PC-9 (cell line): ENCODE measurements at regions not wholly inside any gene's neighbourhood (a gene's known extent, or its start where the extent isn't known, plus 50 kb on each side); places are given as distances from the start of the nearest gene placed in this dataset.

Experiments used
- BruUV-seq: library from RNA; stranded (reverse); fragments of 400-500 nt; replicated peaks from 2 replicates; lab custom pipeline; 2021; lab: Mats Ljungman, UMichigan
- CTCF ChIA-PET: fragments of 300-600 bp; sonication (Branson Sonifier 250); formaldehyde crosslinking; loops from one replicate; lab custom pipeline; 2022; ENCODE audit warnings: antibody characterized with exemption; lab: Charles Lee
- POLR2A ChIA-PET: fragments of 300-600 bp; sonication (Branson Sonifier 250); formaldehyde crosslinking; loops from one replicate; lab custom pipeline; 2022; ENCODE audit warnings: antibody characterized with exemption; ENCODE audit not compliant: unreplicated experiment; lab: Charles Lee
- DNase-seq, 2 experiments: peaks; one replicate each; pipeline versions ENCODE4 v3.0.0 to v3.0.0-alpha.2; 2015 to 2022; ENCODE audit warnings: mixed read lengths in 1 of 2
- H2AFZ ChIP-seq: fragments of 200-600 bp; sonication (generic); 2 replicates; pipeline ENCODE4 v1.8.1; 2017; ENCODE audit warnings: antibody characterized with exemption
- H3F3A ChIP-seq: fragments of 200-600 bp; sonication (generic); 2 replicates; pipeline ENCODE4 v1.8.1; 2017; ENCODE audit warnings: antibody characterized with exemption, mild to moderate bottlenecking, low read depth; ENCODE audit not compliant: insufficient read depth
- H3K27ac ChIP-seq: fragments of 200-600 bp; sonication (generic); 2 replicates; pipeline ENCODE4 v1.6.1; 2016; ENCODE audit warnings: mixed run types
- H3K27me3 ChIP-seq: fragments of 200-600 bp; sonication (generic); 2 replicates; pipeline ENCODE4 v1.6.1; 2016; ENCODE audit warnings: low read depth, mixed run types; ENCODE audit not compliant: insufficient read depth
- H3K36me3 ChIP-seq: fragments of 200-600 bp; sonication (generic); 2 replicates; pipeline ENCODE4 v1.6.1; 2016; ENCODE audit warnings: low read depth, mixed run types
- H3K4me1 ChIP-seq: fragments of 200-600 bp; sonication (generic); replicated peaks from 2 replicates; pipeline ENCODE4 v1.6.1; 2016; ENCODE audit warnings: mixed run types; ENCODE audit not compliant: insufficient read depth
- H3K4me2 ChIP-seq: fragments of 200-600 bp; sonication (generic); 2 replicates; pipeline ENCODE4 v1.6.1; 2017; ENCODE audit warnings: mixed run types
- H3K4me3 ChIP-seq: fragments of 200-600 bp; sonication (generic); 2 replicates; pipeline ENCODE4 v1.6.1; 2016; ENCODE audit warnings: mixed run types
- H3K79me2 ChIP-seq: fragments of 200-600 bp; sonication (generic); 2 replicates; pipeline ENCODE4 v1.6.1; 2017; ENCODE audit warnings: low read depth, mixed run types
- H3K9me2 ChIP-seq: fragments of 200-600 bp; sonication (generic); 2 replicates; pipeline ENCODE4 v1.8.1; 2017; ENCODE audit warnings: mild to moderate bottlenecking; ENCODE audit not compliant: insufficient read depth
- H3K9me3 ChIP-seq: fragments of 200-600 bp; sonication (generic); 2 replicates; pipeline ENCODE4 v1.8.1; 2016; ENCODE audit warnings: low read depth; ENCODE audit not compliant: insufficient read depth
- H4K20me1 ChIP-seq: fragments of 200-600 bp; sonication (generic); 2 replicates; pipeline ENCODE4 v1.8.1; 2017; ENCODE audit not compliant: insufficient read depth
- EZH2 ChIP-seq: fragments of 200-600 bp; sonication (generic); IDR thresholded peaks from 2 replicates; pipeline ENCODE4 v1.8.0; 2017; ENCODE audit warnings: antibody characterized with exemption, low read depth
- intact Hi-C: fragments of 100-400 bp; cut with micrococcal nuclease; formaldehyde crosslinking; loops from one replicate; pipeline ENCODE4 v1.10.0; 2022; ENCODE audit not compliant: unreplicated experiment
- TF ChIP-seq, protein P1 (sequence below): fragments of 200-600 bp; sonication (generic); conservative IDR thresholded peaks from 2 replicates; pipeline ENCODE4 v1.6.1; 2017; ENCODE audit warnings: mixed run types, antibody characterized with exemption, mild to moderate bottlenecking, moderate library complexity

- BruUV-seq: no TSS peak
- Histone ChIP-seq H3K79me2 (no peaks in the 10 kb centered on the region), H3F3A (no peaks in the 10 kb centered on the region), H2AFZ (no peak overlapping the region), H3K27me3 (no peaks in the 10 kb centered on the region), H4K20me1 (no peaks in the 10 kb centered on the region), H3K4me1 (0 out of 2 replicates have a peak, but pooled peaks cover 2% of the 10 kb centered on the region), H3K9me2 (no peaks in the 10 kb centered on the region), H3K36me3 (no peaks in the 10 kb centered on the region), H3K27ac (no peak overlapping the region), H3K9me3 (no peaks in the 10 kb centered on the region), H3K4me3 (no peak overlapping the region), H3K4me2 (no peak overlapping the region)
- ChIA-PET CTCF (no interaction called here), POLR2A (no interaction called here)
- TF ChIP-seq, protein P1, sequence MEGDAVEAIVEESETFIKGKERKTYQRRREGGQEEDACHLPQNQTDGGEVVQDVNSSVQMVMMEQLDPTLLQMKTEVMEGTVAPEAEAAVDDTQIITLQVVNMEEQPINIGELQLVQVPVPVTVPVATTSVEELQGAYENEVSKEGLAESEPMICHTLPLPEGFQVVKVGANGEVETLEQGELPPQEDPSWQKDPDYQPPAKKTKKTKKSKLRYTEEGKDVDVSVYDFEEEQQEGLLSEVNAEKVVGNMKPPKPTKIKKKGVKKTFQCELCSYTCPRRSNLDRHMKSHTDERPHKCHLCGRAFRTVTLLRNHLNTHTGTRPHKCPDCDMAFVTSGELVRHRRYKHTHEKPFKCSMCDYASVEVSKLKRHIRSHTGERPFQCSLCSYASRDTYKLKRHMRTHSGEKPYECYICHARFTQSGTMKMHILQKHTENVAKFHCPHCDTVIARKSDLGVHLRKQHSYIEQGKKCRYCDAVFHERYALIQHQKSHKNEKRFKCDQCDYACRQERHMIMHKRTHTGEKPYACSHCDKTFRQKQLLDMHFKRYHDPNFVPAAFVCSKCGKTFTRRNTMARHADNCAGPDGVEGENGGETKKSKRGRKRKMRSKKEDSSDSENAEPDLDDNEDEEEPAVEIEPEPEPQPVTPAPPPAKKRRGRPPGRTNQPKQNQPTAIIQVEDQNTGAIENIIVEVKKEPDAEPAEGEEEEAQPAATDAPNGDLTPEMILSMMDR: no peak
- TF ChIP-seq EZH2: no peak
- DNase-seq: no peak
- intact Hi-C loops: no loop called here
Measured at GRCh38 chr6:81843302-81843701, 90.8 kb upstream of the TENT5A start.

DNA sequence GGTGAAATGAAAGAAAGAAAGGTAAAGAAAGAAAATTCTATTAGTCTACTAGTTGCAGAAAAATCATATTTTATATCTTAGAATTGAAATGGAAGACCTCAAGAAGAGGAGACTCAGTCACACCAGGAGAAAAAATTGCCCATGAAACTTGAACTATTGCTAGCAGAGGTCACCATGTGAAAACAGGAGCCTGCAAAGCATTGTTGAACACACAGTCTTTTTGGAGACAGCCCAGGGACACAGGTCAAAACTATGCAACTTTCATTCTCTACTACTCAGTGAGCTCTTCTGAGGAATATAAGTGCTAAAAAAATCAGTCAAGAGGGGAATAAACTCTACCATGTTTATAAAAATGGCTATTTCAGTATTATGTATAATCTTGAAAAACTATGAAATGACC, 89.8 kb upstream of the TENT5A start:
- no peak overlapping the region for H3K27ac ChIP-seq
- DNase-seq: no peak
- H3K4me2 ChIP-seq: no peak overlapping the region
- H2AFZ ChIP-seq: no peak overlapping the region
- H3K27me3 ChIP-seq: no peaks in the 10 kb centered on the region
- no peaks in the 10 kb centered on the region for H3K36me3 ChIP-seq
- H3K4me3 ChIP-seq: no peak overlapping the region
- H3F3A ChIP-seq: no peaks in the 10 kb centered on the region
- H3K79me2 ChIP-seq: no peaks in the 10 kb centered on the region
- no TSS peak for BruUV-seq
- H3K9me3 ChIP-seq: no peaks in the 10 kb centered on the region
- CTCF ChIA-PET: interaction anchor here (0.6 kb wide), 1 partner anchor 238 kb away, joined by 3 read pairs; no protein-coding TSS in a partner anchor
- POLR2A ChIA-PET: no interaction called here
- intact Hi-C loops: no loop called here
- TF ChIP-seq EZH2: no peak
- TF ChIP-seq, protein P1: no peak
- 0 out of 2 replicates have a peak, but pooled peaks cover 5% of the 10 kb centered on the region for H3K4me1 ChIP-seq
- H3K9me2 ChIP-seq: no peaks in the 10 kb centered on the region; the same call in 1 of the 2 replicates
- H4K20me1 ChIP-seq: no peaks in the 10 kb centered on the region

GRCh38 chr6:81838724-81839426, 86.4 kb upstream of the TENT5A start:
- POLR2A ChIA-PET: no interaction called here

More at GRCh38 chr6:81838724-81839426, 86.4 kb upstream of the TENT5A start:
- CTCF ChIA-PET: no interaction called here
- no peaks in the 10 kb centered on the region; the same call in 1 of the 2 replicates for H3K9me2 ChIP-seq
- H3F3A ChIP-seq: no peaks in the 10 kb centered on the region
- H3K4me3 ChIP-seq: no peak overlapping the region
- no peak for DNase-seq
- intact Hi-C loops: no loop called here
- H3K27ac ChIP-seq: no peak overlapping the region
- no peak overlapping the region for H2AFZ ChIP-seq
- BruUV-seq: no TSS peak
- TF ChIP-seq EZH2: no peak
- TF ChIP-seq, protein P1: no peak
- no peaks in the 10 kb centered on the region for H3K79me2 ChIP-seq
- H3K36me3 ChIP-seq: no peaks in the 10 kb centered on the region
- 0 out of 2 replicates have a peak, but pooled peaks cover 5% of the 10 kb centered on the region for H3K4me1 ChIP-seq
- no peaks in the 10 kb centered on the region for H3K9me3 ChIP-seq
- no peak overlapping the region for H3K4me2 ChIP-seq
- no peaks in the 10 kb centered on the region for H4K20me1 ChIP-seq
- H3K27me3 ChIP-seq: no peaks in the 10 kb centered on the region
